Liver (tissue), 8 donors: ENCODE measurements at regions not wholly inside any gene's neighbourhood (a gene's known extent, or its start where the extent isn't known, plus 50 kb on each side); places are given as distances from the start of the nearest gene placed in this dataset.

Experiments
- DNase-seq: peaks from one replicate; pipeline ENCODE4 v3.0.0-alpha.2; 2017; ENCODE audit warnings: low spot score
- H3K27ac ChIP-seq, 2 donors: one replicate each; pipeline ENCODE4 v1.7.0; 2013; ENCODE audit warnings: inconsistent platforms in 2 of 2, low read length in 2 of 2, control low read depth in 1 of 2, low read depth in 1 of 2, mild to moderate bottlenecking in 1 of 2
- H3K27me3 ChIP-seq, 4 donors: one replicate each; pipeline versions ENCODE4 v1.6.1 to v1.7.0; 2013; ENCODE audit warnings: low read length in 3 of 4, inconsistent platforms in 1 of 4, mild to moderate bottlenecking in 1 of 4, moderate library complexity in 1 of 4; ENCODE audit not compliant: control insufficient read depth in 4 of 4, insufficient read depth in 4 of 4
- H3K36me3 ChIP-seq, 4 donors: one replicate each; pipeline versions ENCODE4 v1.6.1 to v1.7.0; 2013; ENCODE audit warnings: low read length in 3 of 4, mild to moderate bottlenecking in 3 of 4, low read depth in 1 of 4, moderate library complexity in 1 of 4; ENCODE audit not compliant: control insufficient read depth in 4 of 4, insufficient read depth in 3 of 4
- H3K4me1 ChIP-seq, 4 donors: one replicate each; pipeline versions ENCODE4 v1.6.1 to v1.7.0; 2013; ENCODE audit warnings: low read length in 3 of 4, mild to moderate bottlenecking in 3 of 4, moderate library complexity in 1 of 4; ENCODE audit not compliant: control insufficient read depth in 4 of 4, insufficient read depth in 4 of 4
- H3K4me3 ChIP-seq, 3 donors: one replicate each; pipeline versions ENCODE4 v1.6.1 to v1.7.0; 2013; ENCODE audit warnings: low read length in 3 of 3, control low read depth in 1 of 3, low read depth in 1 of 3, mild to moderate bottlenecking in 1 of 3
- H3K9ac ChIP-seq, 2 donors: one replicate each; pipeline ENCODE4 v1.7.0; 2013; ENCODE audit warnings: low read length in 2 of 2, mild to moderate bottlenecking in 2 of 2, moderate library complexity in 2 of 2, control low read depth in 1 of 2, low read depth in 1 of 2
- H3K9me3 ChIP-seq, 4 donors: one replicate each; pipeline versions ENCODE4 v1.6.1 to v1.7.0; 2013; ENCODE audit warnings: low read length in 3 of 4; ENCODE audit not compliant: control insufficient read depth in 4 of 4
- ATF3 ChIP-seq: IDR thresholded peaks from 2 replicates; pipeline ENCODE4 v1.6.1; 2016; ENCODE audit warnings: antibody characterized with exemption
- EGR1 ChIP-seq, 2 donors: IDR thresholded peaks; 2 replicates each; pipeline ENCODE4 v1.6.1; 2016 to 2018; ENCODE audit warnings: antibody characterized with exemption in 2 of 2, low read depth in 2 of 2
- FOXA1 ChIP-seq: IDR thresholded peaks from 2 replicates; pipeline ENCODE4 v1.6.1; 2016; ENCODE audit warnings: antibody characterized with exemption
- FOXA2 ChIP-seq: IDR thresholded peaks from 2 replicates; pipeline ENCODE4 v1.6.1; 2016; ENCODE audit warnings: antibody characterized with exemption
- GABPA ChIP-seq, 2 donors: IDR thresholded peaks in 1 of 2; conservative IDR thresholded peaks in 1 of 2; 2 replicates each; pipeline ENCODE4 v1.6.1; 2016; ENCODE audit warnings: antibody characterized with exemption in 2 of 2, mild to moderate bottlenecking in 1 of 2, moderate library complexity in 1 of 2
- HNF4A ChIP-seq, 2 donors: conservative IDR thresholded peaks; 2 replicates each; pipeline ENCODE4 v1.6.1; 2016; ENCODE audit warnings: antibody characterized with exemption in 2 of 2, mild to moderate bottlenecking in 2 of 2
- HNF4G ChIP-seq: IDR thresholded peaks from 2 replicates; pipeline ENCODE4 v1.6.1; 2016; ENCODE audit warnings: antibody characterized with exemption
- JUND ChIP-seq, 2 donors: IDR thresholded peaks; 2 replicates each; pipeline ENCODE4 v1.6.1; 2016; ENCODE audit warnings: antibody characterized with exemption in 2 of 2
- NR2F2 ChIP-seq: IDR thresholded peaks from 2 replicates; pipeline ENCODE4 v1.6.1; 2016; ENCODE audit warnings: antibody characterized with exemption
- RAD21 ChIP-seq, 2 donors: IDR thresholded peaks; 2 replicates each; pipeline ENCODE4 v1.6.1; 2016; ENCODE audit warnings: antibody characterized with exemption in 2 of 2, mild to moderate bottlenecking in 2 of 2
- REST ChIP-seq: IDR thresholded peaks from 2 replicates; pipeline ENCODE4 v1.6.1; 2016; ENCODE audit warnings: antibody characterized with exemption, mild to moderate bottlenecking
- RXRA ChIP-seq, 2 donors: IDR thresholded peaks; 2 replicates each; pipeline ENCODE4 v1.6.1; 2017 to 2018; ENCODE audit warnings: antibody characterized with exemption in 2 of 2, mild to moderate bottlenecking in 1 of 2
- SP1 ChIP-seq: IDR thresholded peaks from 2 replicates; pipeline ENCODE4 v1.6.1; 2018; ENCODE audit warnings: antibody characterized with exemption, mild to moderate bottlenecking
- TAF1 ChIP-seq: conservative IDR thresholded peaks from 2 replicates; pipeline ENCODE4 v1.6.1; 2016; ENCODE audit warnings: antibody characterized with exemption, mild to moderate bottlenecking
- YY1 ChIP-seq: IDR thresholded peaks from 2 replicates; pipeline ENCODE4 v1.6.1; 2016; ENCODE audit warnings: antibody characterized with exemption, mild to moderate bottlenecking
- ZBTB33 ChIP-seq: IDR thresholded peaks from 2 replicates; pipeline ENCODE4 v1.6.1; 2016; ENCODE audit warnings: antibody characterized with exemption
- WGBS: extraction: QIAGEN DNeasy Blood & Tissue Kit; methylation state at CpG from one replicate; pipeline ENCODE4 v1.1.7; 2013; 5-methylcytosine and 5-hydroxymethylcytosine counted together
- TF ChIP-seq, protein P1 (sequence below): IDR thresholded peaks from 2 replicates; pipeline ENCODE4 v1.6.1; 2016; ENCODE audit warnings: antibody characterized with exemption
- TF ChIP-seq, protein P2 (sequence below): fragments of 150-350 bp; IDR thresholded peaks from 2 replicates; pipeline ENCODE4 v1.5.1; 2017; ENCODE audit warnings: improper control_type of control experiment, low read depth, low read length; ENCODE audit not compliant: missing input control
- donor health status: healthy.
- donor health status: healthy.
- donor health status: healthy.
- donor health status: healthy.
- donor health status: healthy.

GRCh38 chr14:37991027-37991426 lies 216.7 kb upstream of the SSTR1 start:
- Histone ChIP-seq H3K36me3 (no peaks in the 10 kb centered on the region), H3K4me3 (no peak overlapping the region), H3K27ac (no peak overlapping the region), H3K4me1 (no peaks in the 10 kb centered on the region), H3K9ac (no peak overlapping the region), H3K9me3 (no peaks in the 10 kb centered on the region), H3K27me3 (no peaks in the 10 kb centered on the region)
- WGBS = 39% methylated on average over 1 of the region's 1 CpG
- TF ChIP-seq, protein P1, sequence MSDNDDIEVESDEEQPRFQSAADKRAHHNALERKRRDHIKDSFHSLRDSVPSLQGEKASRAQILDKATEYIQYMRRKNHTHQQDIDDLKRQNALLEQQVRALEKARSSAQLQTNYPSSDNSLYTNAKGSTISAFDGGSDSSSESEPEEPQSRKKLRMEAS = no peak
- TF ChIP-seq JUND (IDR thresholded peaks at IDR 0.05) (no peak), NR2F2 (no peak), HNF4G (no peak), SP1 (no peak), RXRA (IDR thresholded peaks at IDR 0.05) (no peak), YY1 (no peak), REST (no peak)
- TF ChIP-seq, protein P2, sequence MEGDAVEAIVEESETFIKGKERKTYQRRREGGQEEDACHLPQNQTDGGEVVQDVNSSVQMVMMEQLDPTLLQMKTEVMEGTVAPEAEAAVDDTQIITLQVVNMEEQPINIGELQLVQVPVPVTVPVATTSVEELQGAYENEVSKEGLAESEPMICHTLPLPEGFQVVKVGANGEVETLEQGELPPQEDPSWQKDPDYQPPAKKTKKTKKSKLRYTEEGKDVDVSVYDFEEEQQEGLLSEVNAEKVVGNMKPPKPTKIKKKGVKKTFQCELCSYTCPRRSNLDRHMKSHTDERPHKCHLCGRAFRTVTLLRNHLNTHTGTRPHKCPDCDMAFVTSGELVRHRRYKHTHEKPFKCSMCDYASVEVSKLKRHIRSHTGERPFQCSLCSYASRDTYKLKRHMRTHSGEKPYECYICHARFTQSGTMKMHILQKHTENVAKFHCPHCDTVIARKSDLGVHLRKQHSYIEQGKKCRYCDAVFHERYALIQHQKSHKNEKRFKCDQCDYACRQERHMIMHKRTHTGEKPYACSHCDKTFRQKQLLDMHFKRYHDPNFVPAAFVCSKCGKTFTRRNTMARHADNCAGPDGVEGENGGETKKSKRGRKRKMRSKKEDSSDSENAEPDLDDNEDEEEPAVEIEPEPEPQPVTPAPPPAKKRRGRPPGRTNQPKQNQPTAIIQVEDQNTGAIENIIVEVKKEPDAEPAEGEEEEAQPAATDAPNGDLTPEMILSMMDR = no peak
- no peak for DNase-seq

DNA sequence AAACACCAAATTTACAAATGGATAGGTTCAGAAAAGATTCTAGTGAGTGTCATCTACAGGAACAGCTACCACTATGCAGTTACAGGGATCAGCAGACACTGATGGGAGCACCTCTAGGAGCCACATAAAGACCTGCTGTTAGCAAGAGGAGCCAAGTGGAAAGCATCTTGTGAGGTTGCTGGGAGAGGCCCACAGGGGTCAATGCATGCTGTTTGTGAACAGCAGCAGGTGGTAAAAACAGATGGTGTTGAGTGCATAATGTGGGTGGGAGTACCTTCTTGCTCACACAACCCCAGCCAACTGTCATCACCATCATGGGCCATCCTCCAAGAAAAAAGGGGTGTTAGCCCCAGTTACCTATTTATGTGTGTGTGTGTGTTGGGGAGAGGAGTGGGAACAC lies 215.2 kb upstream of the SSTR1 start:
- Histone ChIP-seq H3K9ac (no peak overlapping the region), H3K9me3 (no peaks in the 10 kb centered on the region), H3K36me3 (no peaks in the 10 kb centered on the region), H3K4me1 (no peaks in the 10 kb centered on the region), H3K27me3 (no peaks in the 10 kb centered on the region), H3K27ac (no peak overlapping the region), H3K4me3 (no peak overlapping the region)
- TF ChIP-seq TAF1 (no peak), FOXA1 (no peak), RAD21 (IDR thresholded peaks at IDR 0.05) (no peak), ATF3 (no peak), HNF4A (conservative IDR thresholded peaks at IDR 0.05) (no peak), NR2F2 (no peak), YY1 (no peak), RXRA (IDR thresholded peaks at IDR 0.05) (no peak), JUND (IDR thresholded peaks at IDR 0.05) (no peak), HNF4G (no peak), REST (no peak), ZBTB33 (no peak), FOXA2 (no peak), SP1 (no peak), EGR1 (IDR thresholded peaks at IDR 0.05; ENCODE audit: low read depth in 2 of 2) (no peak), GABPA (IDR thresholded peaks at IDR 0.05 in 1 of 2, conservative IDR thresholded peaks at IDR 0.05 in 1 of 2) (no peak)
- TF ChIP-seq, protein P2 = no peak
- TF ChIP-seq, protein P1 = no peak
- no peak for DNase-seq
